H1 (cell line): ENCODE measurements at regions not wholly inside any gene's neighbourhood (a gene's known extent, or its start where the extent isn't known, plus 50 kb on each side); places are given as distances from the start of the nearest gene placed in this dataset.

Source experiments
- CTCF ChIA-PET: fragments of 300-600 bp; sonication (Branson Sonifier 250); formaldehyde crosslinking; loops from one replicate; lab custom pipeline; 2021; ENCODE audit not compliant: partially characterized antibody; lab: Charles Lee
- POLR2A ChIA-PET: fragments of 300-600 bp; sonication (Branson Sonifier 250); formaldehyde crosslinking; loops from one replicate; lab custom pipeline; 2021; ENCODE audit warnings: inconsistent platforms; ENCODE audit not compliant: partially characterized antibody; lab: Charles Lee
- DNase-seq, 2 experiments: peaks; one replicate each; pipeline versions ENCODE4 v3.0.0 to v3.0.0-alpha.2; 2010 to 2022; ENCODE audit warnings: low spot score in 2 of 2, low read depth in 1 of 2, mixed read lengths in 1 of 2
- FAIRE-seq: peaks from 2 replicates; lab custom pipeline; 2011; peaks lifted over from hg19 to GRCh38; lab: Jason Lieb, UNC
- H2AFZ ChIP-seq: 2 replicates; pipeline ENCODE4 v1.8.1; 2012; ENCODE audit warnings: low read length, inconsistent platforms
- H2AK5ac ChIP-seq: 2 replicates; pipeline ENCODE4 v1.6.1; 2013; ENCODE audit warnings: low read depth, low read length
- H2BK120ac ChIP-seq: replicated peaks from 2 replicates; pipeline ENCODE3; 2013; ENCODE audit warnings: low read depth, low read length, inconsistent platforms
- H2BK12ac ChIP-seq: 2 replicates; pipeline ENCODE4 v1.6.1; 2013; ENCODE audit warnings: low read depth, low read length
- H2BK15ac ChIP-seq: 2 replicates; pipeline ENCODE4 v1.6.1; 2013; ENCODE audit warnings: low read length
- H2BK20ac ChIP-seq: 2 replicates; pipeline ENCODE4 v1.6.1; 2013; ENCODE audit warnings: low read length
- H2BK5ac ChIP-seq: 2 replicates; pipeline ENCODE4 v1.6.1; 2013; ENCODE audit warnings: low read depth, low read length
- H3K14ac ChIP-seq: 2 replicates; pipeline ENCODE4 v1.6.1; 2013; ENCODE audit warnings: inconsistent platforms; ENCODE audit not compliant: insufficient read length
- H3K18ac ChIP-seq: 2 replicates; pipeline ENCODE4 v1.6.1; 2013; ENCODE audit warnings: low read length; ENCODE audit errors: extremely low read depth
- H3K23ac ChIP-seq: 2 replicates; pipeline ENCODE4 v1.6.1; 2013; ENCODE audit warnings: inconsistent platforms; ENCODE audit not compliant: insufficient read length
- H3K23me2 ChIP-seq: 2 replicates; pipeline ENCODE4 v1.6.1; 2013; ENCODE audit warnings: low read depth, low read length
- H3K27ac ChIP-seq: 2 replicates; pipeline ENCODE4 v1.6.1; 2011; ENCODE audit warnings: low read depth, low read length, inconsistent platforms
- H3K27me3 ChIP-seq, 4 experiments: replicated peaks in 1 of 4; 1 replicate in 1 of 4; 2 replicates in 3 of 4; pipeline versions ENCODE4 v1.6.1 to v1.8.1; 2011 to 2013; ENCODE audit warnings: low read length in 3 of 4, mild to moderate bottlenecking in 3 of 4, inconsistent platforms in 2 of 4, mixed read lengths in 2 of 4, moderate library complexity in 1 of 4; ENCODE audit not compliant: control insufficient read depth in 3 of 4, insufficient read depth in 3 of 4; ENCODE audit errors: extremely low read depth in 1 of 4
- H3K36me3 ChIP-seq, 4 experiments: 2 replicates each; pipeline versions ENCODE4 v1.6.1 to v1.8.1; 2011 to 2013; ENCODE audit warnings: mild to moderate bottlenecking in 4 of 4, low read length in 3 of 4, moderate library complexity in 2 of 4, control low read depth in 1 of 4, inconsistent platforms in 1 of 4; ENCODE audit not compliant: insufficient read depth in 4 of 4, control insufficient read depth in 2 of 4
- H3K4ac ChIP-seq: replicated peaks from 2 replicates; pipeline ENCODE3; 2013; ENCODE audit warnings: low read length, low read depth, mixed read lengths, inconsistent platforms; ENCODE audit not compliant: insufficient read length
- H3K4me1 ChIP-seq, 4 experiments: replicated peaks in 1 of 4; 1 replicate in 1 of 4; 2 replicates in 3 of 4; pipeline versions ENCODE4 v1.6.1 to v1.8.1; 2011 to 2013; ENCODE audit warnings: low read length in 3 of 4, inconsistent platforms in 2 of 4, mixed read lengths in 1 of 4; ENCODE audit not compliant: insufficient read depth in 4 of 4, control insufficient read depth in 3 of 4
- H3K4me2 ChIP-seq, 2 experiments: 2 replicates each; pipeline versions ENCODE4 v1.6.1 to v1.8.1; 2011 to 2013; ENCODE audit warnings: low read depth in 2 of 2, low read length in 2 of 2, control low read depth in 1 of 2, inconsistent platforms in 1 of 2, mild to moderate bottlenecking in 1 of 2; ENCODE audit not compliant: insufficient read depth in 1 of 2
- H3K4me3 ChIP-seq, 4 experiments: fragments of 200-600, 300-600 bp in 1 of 4; sonication (generic), shearing (Covaris generic), sonication (Bioruptor Twin) in 1 of 4; 2 replicates each; pipeline versions ENCODE4 v1.5.1 to v1.8.1; 2011 to 2016; ENCODE audit warnings: low read length in 4 of 4, low read depth in 3 of 4, control low read depth in 2 of 4, inconsistent platforms in 2 of 4, mild to moderate bottlenecking in 2 of 4, mixed read lengths in 1 of 4, moderate library complexity in 1 of 4; ENCODE audit not compliant: insufficient read depth in 2 of 4; ENCODE audit errors: extremely low read depth in 1 of 4
- H3K56ac ChIP-seq: replicated peaks from 2 replicates; pipeline ENCODE3; 2013; ENCODE audit warnings: low read depth, mild to moderate bottlenecking, mixed read lengths, low read length, inconsistent platforms; ENCODE audit not compliant: insufficient read length
- H3K79me1 ChIP-seq: 2 replicates; pipeline ENCODE4 v1.6.1; 2013; ENCODE audit warnings: low read depth, low read length, control low read depth
- H3K79me2 ChIP-seq, 2 experiments: 2 replicates each; pipeline versions ENCODE4 v1.6.1 to v1.8.1; 2012 to 2013; ENCODE audit warnings: low read length in 2 of 2, mild to moderate bottlenecking in 2 of 2, inconsistent platforms in 1 of 2; ENCODE audit not compliant: insufficient read depth in 2 of 2, control insufficient read depth in 1 of 2
- H3K9ac ChIP-seq, 4 experiments: replicated peaks in 1 of 4; 1 replicate in 1 of 4; 2 replicates in 3 of 4; pipeline versions ENCODE4 v1.6.1 to v1.8.1; 2011 to 2013; ENCODE audit warnings: low read depth in 3 of 4, low read length in 3 of 4, control low read depth in 2 of 4, mild to moderate bottlenecking in 2 of 4, moderate library complexity in 2 of 4, inconsistent platforms in 1 of 4; ENCODE audit errors: extremely low read depth in 1 of 4
- H3K9me3 ChIP-seq, 2 experiments: 2 replicates each; pipeline versions ENCODE4 v1.6.1 to v1.8.1; 2012 to 2013; ENCODE audit warnings: mild to moderate bottlenecking in 2 of 2, moderate library complexity in 2 of 2, control low read depth in 1 of 2, inconsistent platforms in 1 of 2, low read depth in 1 of 2, low read length in 1 of 2, mixed read lengths in 1 of 2; ENCODE audit not compliant: insufficient read depth in 2 of 2
- H4K20me1 ChIP-seq, 2 experiments: replicated peaks in 1 of 2; 2 replicates each; pipeline versions ENCODE3 to v1.8.1; 2011 to 2013; ENCODE audit warnings: inconsistent platforms in 2 of 2, low read length in 2 of 2, mild to moderate bottlenecking in 1 of 2; ENCODE audit not compliant: insufficient read depth in 2 of 2, control insufficient read depth in 1 of 2
- H4K5ac ChIP-seq: 2 replicates; pipeline ENCODE4 v1.6.1; 2013; ENCODE audit warnings: low read length, low read depth, mixed read lengths, inconsistent platforms; ENCODE audit not compliant: insufficient read length
- H4K8ac ChIP-seq: 2 replicates; pipeline ENCODE4 v1.8.0; 2013; ENCODE audit warnings: mild to moderate bottlenecking, moderate library complexity, low read length, inconsistent platforms; ENCODE audit not compliant: insufficient read depth; ENCODE audit errors: extremely low read depth
- H4K91ac ChIP-seq: replicated peaks from 2 replicates; pipeline ENCODE3; 2013; ENCODE audit warnings: low read length, mixed read lengths, inconsistent platforms; ENCODE audit not compliant: insufficient read length
- BCL11A ChIP-seq, 2 experiments: IDR thresholded peaks; one replicate each; pipeline ENCODE4 v1.6.1; 2011; ENCODE audit warnings: low read depth in 2 of 2, low read length in 2 of 2, mild to moderate bottlenecking in 2 of 2
- GTF2F1 ChIP-seq: IDR thresholded peaks from 2 replicates; pipeline ENCODE4 v1.6.1; 2012; ENCODE audit warnings: low read depth, low read length, improper control_type of control experiment, borderline replicate concordance
- JUN ChIP-seq: IDR thresholded peaks from 2 replicates; pipeline ENCODE4 v1.6.1; 2011; ENCODE audit warnings: low read depth, mild to moderate bottlenecking, improper control_type of control experiment, low read length
- TAF7 ChIP-seq: optimal IDR thresholded peaks from 2 replicates; pipeline ENCODE3; 2011; ENCODE audit warnings: low read depth, mild to moderate bottlenecking, inconsistent platforms, low read length, moderate library complexity, borderline replicate concordance
- TCF12 ChIP-seq: IDR thresholded peaks from 2 replicates; pipeline ENCODE4 v1.6.1; 2011; ENCODE audit warnings: low read depth, mild to moderate bottlenecking, low read length
- USF2 ChIP-seq: IDR thresholded peaks from 2 replicates; pipeline ENCODE4 v1.6.1; 2011; ENCODE audit warnings: low read length, improper control_type of control experiment
- WGBS, 2 experiments: shearing (Covaris generic) in 1 of 2; methylation state at CpG; one replicate each; pipeline versions ENCODE4 v1.1.6 to v1.1.7; 2013 to 2015; ENCODE audit warnings: low lambda C conversion rate in 2 of 2, mixed read lengths in 2 of 2, inconsistent platforms in 1 of 2, low coverage in 1 of 2, missing lambda C conversion rate in 1 of 2; ENCODE audit not compliant: insufficient replicate concordance in 2 of 2, insufficient coverage in 1 of 2, insufficient read length in 1 of 2; ENCODE audit errors: extremely low coverage in 1 of 2, missing lambda C conversion rate in 1 of 2; 5-methylcytosine and 5-hydroxymethylcytosine counted together
- TF ChIP-seq, protein P1 (sequence below): IDR thresholded peaks from 2 replicates; pipeline ENCODE4 v1.6.1; 2012; ENCODE audit warnings: inconsistent platforms
- TF ChIP-seq, protein P2 (sequence below): IDR thresholded peaks from 2 replicates; pipeline ENCODE4 v1.6.1; 2012; ENCODE audit warnings: inconsistent platforms

GRCh38 chr3:115272036-115272824 is 125.1 kb upstream of the ZBTB20 start:
- ChIA-PET CTCF (interaction anchor here (0.5 to 0.7 kb wide), 2 partner anchors 24 to 348 kb away, joined by 3 read pairs; no protein-coding TSS in a partner anchor), POLR2A (no interaction called here)
- Histone ChIP-seq H2AFZ (no peak overlapping the region), H2AK5ac (no peak overlapping the region), H3K36me3 (no peaks in the 10 kb centered on the region), H3K4me2 (no peak overlapping the region), H3K79me2 (no peaks in the 10 kb centered on the region), H2BK15ac (no peak overlapping the region), H3K4me1 (no peaks in the 10 kb centered on the region), H3K27ac (no peak overlapping the region), H3K79me1 (no peaks in the 10 kb centered on the region), H2BK20ac (no peak overlapping the region), H2BK120ac (no peak overlapping the region), H3K18ac (no peak overlapping the region), H2BK5ac (no peak overlapping the region), H3K14ac (no peak overlapping the region), H4K5ac (no peak overlapping the region), H3K9me3 (no peaks in the 10 kb centered on the region), H4K8ac (no peak overlapping the region), H3K9ac (no peak overlapping the region), H3K4me3 (no peak overlapping the region), H4K20me1 (no peaks in the 10 kb centered on the region), H2BK12ac (no peak overlapping the region), H3K27me3 (no peaks in the 10 kb centered on the region), H4K91ac (no peak overlapping the region), H3K4ac (no peak overlapping the region), H3K23ac (no peak overlapping the region), H3K23me2 (no peaks in the 10 kb centered on the region), H3K56ac (no peak overlapping the region)
- FAIRE-seq (no peak), DNase-seq (no peak)
- 89% methylated on average over 10 of the region's 10 CpGs; no CpG with 5 or more reads in 1 of the 2 experiments for WGBS, 2 experiments
- TF ChIP-seq TAF7 (no peak), TCF12 (no peak), GTF2F1 (no peak), BCL11A (IDR thresholded peaks at IDR 0.05; ENCODE audit: low read depth in 2 of 2, low read length in 2 of 2) (no peak), JUN (no peak), USF2 (no peak)
- TF ChIP-seq, protein P1, sequence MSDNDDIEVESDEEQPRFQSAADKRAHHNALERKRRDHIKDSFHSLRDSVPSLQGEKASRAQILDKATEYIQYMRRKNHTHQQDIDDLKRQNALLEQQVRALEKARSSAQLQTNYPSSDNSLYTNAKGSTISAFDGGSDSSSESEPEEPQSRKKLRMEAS = no peak
- TF ChIP-seq, protein P2, sequence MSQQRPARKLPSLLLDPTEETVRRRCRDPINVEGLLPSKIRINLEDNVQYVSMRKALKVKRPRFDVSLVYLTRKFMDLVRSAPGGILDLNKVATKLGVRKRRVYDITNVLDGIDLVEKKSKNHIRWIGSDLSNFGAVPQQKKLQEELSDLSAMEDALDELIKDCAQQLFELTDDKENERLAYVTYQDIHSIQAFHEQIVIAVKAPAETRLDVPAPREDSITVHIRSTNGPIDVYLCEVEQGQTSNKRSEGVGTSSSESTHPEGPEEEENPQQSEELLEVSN = no peak
